Mesendoderm (in vitro differentiated cells): ENCODE measurements at regions not wholly inside any gene's neighbourhood (a gene's known extent, or its start where the extent isn't known, plus 50 kb on each side); places are given as distances from the start of the nearest gene placed in this dataset.

Experiments
- DNase-seq: peaks from one replicate; pipeline ENCODE4 v3.0.0; 2013
- H2AK5ac ChIP-seq: 2 replicates; pipeline ENCODE4 v1.6.1; 2013; ENCODE audit warnings: low read length, inconsistent platforms
- H2BK120ac ChIP-seq: 2 replicates; pipeline ENCODE4 v1.6.1; 2013; ENCODE audit warnings: low read depth, mild to moderate bottlenecking, low read length, moderate library complexity, mixed read lengths
- H2BK15ac ChIP-seq: replicated peaks from 2 replicates; pipeline ENCODE4 v1.6.1; 2013; ENCODE audit warnings: low read depth, mild to moderate bottlenecking, moderate library complexity
- H2BK5ac ChIP-seq: 2 replicates; pipeline ENCODE4 v1.6.1; 2013; ENCODE audit warnings: low read length, inconsistent platforms
- H3K18ac ChIP-seq: 2 replicates; pipeline ENCODE4 v1.6.1; 2013; ENCODE audit warnings: mild to moderate bottlenecking, low read length, mixed read lengths
- H3K23ac ChIP-seq: one replicate; pipeline ENCODE4 v1.6.1; 2013; ENCODE audit warnings: low read length
- H3K27ac ChIP-seq: 2 replicates; pipeline ENCODE4 v1.5.1; 2013; ENCODE audit warnings: low read depth, mild to moderate bottlenecking, inconsistent platforms, low read length, moderate library complexity
- H3K27me3 ChIP-seq: 2 replicates; pipeline ENCODE4 v1.6.1; 2013; ENCODE audit warnings: low read length, control low read depth, mild to moderate bottlenecking, inconsistent platforms; ENCODE audit not compliant: insufficient read depth, poor library complexity
- H3K36me3 ChIP-seq: 2 replicates; pipeline ENCODE4 v1.6.1; 2013; ENCODE audit warnings: low read length, inconsistent platforms; ENCODE audit not compliant: control insufficient read depth, insufficient read depth
- H3K4ac ChIP-seq: one replicate; pipeline ENCODE4 v1.6.1; 2013; ENCODE audit warnings: low read depth, mild to moderate bottlenecking, low read length, moderate library complexity
- H3K4me1 ChIP-seq: 2 replicates; pipeline ENCODE4 v1.6.1; 2013; ENCODE audit warnings: low read depth, low read length, inconsistent platforms; ENCODE audit not compliant: control insufficient read depth
- H3K4me2 ChIP-seq: 2 replicates; pipeline ENCODE4 v1.6.1; 2013; ENCODE audit warnings: low read length
- H3K4me3 ChIP-seq: 2 replicates; pipeline ENCODE4 v1.5.1; 2013; ENCODE audit warnings: mild to moderate bottlenecking, low read length
- H3K56ac ChIP-seq: one replicate; pipeline ENCODE4 v1.6.1; 2013; ENCODE audit warnings: low read length
- H3K79me1 ChIP-seq: 2 replicates; pipeline ENCODE4 v1.6.1; 2013; ENCODE audit warnings: low read length, inconsistent platforms
- H3K79me2 ChIP-seq: 2 replicates; pipeline ENCODE4 v1.6.1; 2013; ENCODE audit warnings: mild to moderate bottlenecking, low read length; ENCODE audit not compliant: control insufficient read depth, insufficient read depth
- H3K9ac ChIP-seq: 2 replicates; pipeline ENCODE4 v1.6.1; 2013; ENCODE audit warnings: low read length, inconsistent platforms
- H4K5ac ChIP-seq: one replicate; pipeline ENCODE4 v1.6.1; 2013; ENCODE audit warnings: low read length
- H4K8ac ChIP-seq: one replicate; pipeline ENCODE4 v1.6.1; 2013; ENCODE audit warnings: low read depth, mild to moderate bottlenecking, control low read depth, low read length, moderate library complexity
- WGBS: extraction: QIAGEN DNeasy Blood & Tissue Kit; methylation state at CpG from one replicate; pipeline ENCODE4 v1.1.7; 2013; ENCODE audit warnings: low lambda C conversion rate, missing lambda C conversion rate; ENCODE audit not compliant: insufficient coverage; ENCODE audit errors: extremely low coverage; 5-methylcytosine and 5-hydroxymethylcytosine counted together

GRCh38 chr5:61827445-61827975 lies 478.5 kb upstream of the KIF2A start:
- DNase-seq, result no peak
- no peaks in the 10 kb centered on the region for H3K79me2 ChIP-seq

GRCh38 chr5:61828856-61829255 lies 477.1 kb upstream of the KIF2A start:
- no peak overlapping the region for H3K4ac ChIP-seq
- no CpG with 5 or more reads among the region's 3 CpGs for WGBS
- no peak overlapping the region for H2AK5ac ChIP-seq
- no peak overlapping the region for H4K5ac ChIP-seq
- H2BK15ac ChIP-seq, result no peak overlapping the region
- no peak overlapping the region for H3K18ac ChIP-seq
- H3K36me3 ChIP-seq, result no peaks in the 10 kb centered on the region
- H3K56ac ChIP-seq, result no peak overlapping the region
- no peak overlapping the region for H4K8ac ChIP-seq
- H3K9ac ChIP-seq, result no peak overlapping the region
- H3K4me2 ChIP-seq, result no peak overlapping the region
- DNase-seq, result no peak
- H3K27me3 ChIP-seq, result no peaks in the 10 kb centered on the region
- no peaks in the 10 kb centered on the region for H3K79me1 ChIP-seq
- H3K27ac ChIP-seq, result no peak overlapping the region
- H2BK5ac ChIP-seq, result no peak overlapping the region
- no peaks in the 10 kb centered on the region for H3K4me1 ChIP-seq
- no peak overlapping the region for H3K4me3 ChIP-seq
- no peak overlapping the region for H3K23ac ChIP-seq
- no peak overlapping the region for H2BK120ac ChIP-seq
- no peaks in the 10 kb centered on the region for H3K79me2 ChIP-seq

More at GRCh38 chr5:61827445-61827975, 478.5 kb upstream of the KIF2A start:
- Histone ChIP-seq H3K27me3 (no peaks in the 10 kb centered on the region), H3K36me3 (no peaks in the 10 kb centered on the region), H3K4me1 (peaks cover 2% of the 10 kb centered on the region), H2AK5ac (no peak overlapping the region), H4K8ac (no peak overlapping the region), H3K23ac (no peak overlapping the region), H3K4me3 (no peak overlapping the region), H2BK5ac (no peak overlapping the region), H3K18ac (no peak overlapping the region), H3K4ac (no peak overlapping the region), H3K79me1 (no peaks in the 10 kb centered on the region), H2BK120ac (no peak overlapping the region), H3K4me2 (no peak overlapping the region), H3K56ac (no peak overlapping the region), H3K27ac (no peak overlapping the region), H2BK15ac (no peak overlapping the region), H3K9ac (no peak overlapping the region), H4K5ac (no peak overlapping the region)
- WGBS, result no CpG with 5 or more reads among the region's 2 CpGs

GRCh38 chr5:61831736-61832135 lies 474.3 kb upstream of the KIF2A start:
- Histone ChIP-seq H4K8ac (no peak overlapping the region), H2BK5ac (no peak overlapping the region), H2AK5ac (no peak overlapping the region), H3K4ac (no peak overlapping the region), H3K56ac (no peak overlapping the region), H2BK15ac (no peak overlapping the region), H3K79me1 (no peaks in the 10 kb centered on the region), H3K4me1 (no peaks in the 10 kb centered on the region), H3K4me2 (no peak overlapping the region), H3K4me3 (no peak overlapping the region), H3K18ac (no peak overlapping the region), H3K79me2 (no peaks in the 10 kb centered on the region), H2BK120ac (no peak overlapping the region), H3K27ac (no peak overlapping the region), H3K9ac (no peak overlapping the region), H4K5ac (no peak overlapping the region), H3K36me3 (no peaks in the 10 kb centered on the region), H3K27me3 (no peaks in the 10 kb centered on the region), H3K23ac (no peak overlapping the region)
- no peak for DNase-seq
- WGBS, result no CpG with 5 or more reads among the region's 4 CpGs

DNA sequence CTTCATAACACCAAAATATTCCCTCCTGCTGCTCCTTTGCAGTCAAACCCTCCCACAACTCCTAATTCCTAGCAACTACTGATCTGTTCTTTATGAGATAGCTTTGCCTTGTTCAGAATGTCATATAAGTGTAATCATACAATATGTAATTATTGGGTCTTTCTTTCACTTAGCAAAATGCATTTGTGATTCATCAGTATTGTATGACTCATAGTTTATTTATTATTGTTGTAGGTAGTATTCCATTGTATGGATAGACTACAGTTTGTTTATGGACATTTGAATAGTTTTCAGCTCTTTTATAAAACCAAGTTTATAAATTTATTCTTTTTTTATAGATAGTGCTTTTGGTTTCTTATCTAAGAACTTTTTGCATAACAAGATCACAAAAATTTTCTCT lies 468.2 kb upstream of the KIF2A start:
- no peak overlapping the region for H3K9ac ChIP-seq
- no peak overlapping the region for H3K4ac ChIP-seq
- no peak overlapping the region for H3K56ac ChIP-seq
- H3K4me3 ChIP-seq, result no peak overlapping the region
- no peak overlapping the region for H2AK5ac ChIP-seq
- no peaks in the 10 kb centered on the region for H3K79me1 ChIP-seq
- no peak overlapping the region for H2BK15ac ChIP-seq
- DNase-seq, result no peak
- no peak overlapping the region for H2BK120ac ChIP-seq
- no peak overlapping the region for H4K5ac ChIP-seq
- H3K27me3 ChIP-seq, result no peaks in the 10 kb centered on the region
- H3K36me3 ChIP-seq, result no peaks in the 10 kb centered on the region
- H2BK5ac ChIP-seq, result no peak overlapping the region
- no peak overlapping the region for H4K8ac ChIP-seq
- H3K27ac ChIP-seq, result no peak overlapping the region
- peaks cover 2% of the 10 kb centered on the region for H3K4me1 ChIP-seq
- no peak overlapping the region for H3K23ac ChIP-seq
- H3K79me2 ChIP-seq, result no peaks in the 10 kb centered on the region
- H3K4me2 ChIP-seq, result no peak overlapping the region
- no peak overlapping the region for H3K18ac ChIP-seq

DNA sequence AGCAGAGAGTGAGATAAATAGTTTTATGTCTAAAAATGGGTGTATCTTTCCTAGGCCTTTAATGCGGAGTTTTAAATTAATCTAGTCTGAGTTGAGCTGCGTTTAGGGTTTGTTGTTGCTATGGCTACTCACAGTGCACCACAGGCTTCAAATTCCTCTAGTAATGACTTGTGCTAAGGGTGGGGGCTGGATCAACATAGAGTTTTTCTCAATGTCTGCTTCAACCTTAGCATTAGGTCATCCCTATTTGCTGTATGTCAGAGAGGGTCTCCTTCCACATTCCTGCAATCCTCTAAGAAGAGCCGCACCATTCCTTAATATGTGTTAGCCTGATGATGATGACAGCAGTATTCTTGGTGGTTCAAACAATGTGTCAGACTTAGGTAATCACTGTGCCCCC lies 465.6 kb upstream of the KIF2A start:
- Histone ChIP-seq H3K27me3 (no peaks in the 10 kb centered on the region), H3K4me2 (no peak overlapping the region)
- WGBS, result no CpG with 5 or more reads among the region's 3 CpGs

GRCh38 chr5:61842840-61843239 lies 463.2 kb upstream of the KIF2A start:
- Histone ChIP-seq H3K18ac (no peak overlapping the region), H3K4me1 (peaks cover 2% of the 10 kb centered on the region), H2BK15ac (no peak overlapping the region), H3K79me2 (no peaks in the 10 kb centered on the region), H3K27ac (no peak overlapping the region), H3K9ac (no peak overlapping the region), H3K4ac (no peak overlapping the region), H3K4me2 (no peak overlapping the region), H2BK120ac (no peak overlapping the region), H3K56ac (no peak overlapping the region), H2AK5ac (no peak overlapping the region), H4K5ac (no peak overlapping the region), H3K36me3 (no peaks in the 10 kb centered on the region), H3K79me1 (no peaks in the 10 kb centered on the region), H4K8ac (no peak overlapping the region), H2BK5ac (no peak overlapping the region), H3K27me3 (no peaks in the 10 kb centered on the region), H3K4me3 (no peak overlapping the region), H3K23ac (no peak overlapping the region)
- no CpG with 5 or more reads among the region's 1 CpG for WGBS
- no peak for DNase-seq

More for the DNA sequence above, 465.6 kb upstream of the KIF2A start:
- Histone ChIP-seq H2BK5ac (no peak overlapping the region), H3K56ac (peak overlapping the region; percentile 15), H2BK15ac (no peak overlapping the region), H3K4ac (no peak overlapping the region), H4K5ac (no peak overlapping the region), H3K4me1 (peaks cover 2% of the 10 kb centered on the region), H3K27ac (no peak overlapping the region), H4K8ac (no peak overlapping the region), H2AK5ac (no peak overlapping the region), H3K36me3 (no peaks in the 10 kb centered on the region), H3K23ac (no peak overlapping the region), H3K18ac (no peak overlapping the region), H3K79me1 (no peaks in the 10 kb centered on the region), H3K9ac (no peak overlapping the region), H3K79me2 (no peaks in the 10 kb centered on the region), H2BK120ac (no peak overlapping the region), H3K4me3 (no peak overlapping the region)
- peak; percentile 91 for DNase-seq
